SK-N-MC (cell line): ENCODE measurements at regions not wholly inside any gene's neighbourhood (a gene's known extent, or its start where the extent isn't known, plus 50 kb on each side); places are given as distances from the start of the nearest gene placed in this dataset.
"Not testable (repeated sequence)": the region's sequence is repeated elsewhere in the genome, so short reads cannot be mapped to it uniquely, and the experiment has no call there.

Experiments
- DNase-seq: peaks from one replicate; pipeline ENCODE4 v3.0.0-alpha.2; 2011; ENCODE audit warnings: low read depth, low spot score
- H3K27ac ChIP-seq: fragments of 200-600 bp; sonication (generic); 2 replicates; pipeline ENCODE4 v1.5.1; 2016; ENCODE audit warnings: mixed run types
- H3K36me3 ChIP-seq: fragments of 200-600 bp; sonication (generic); 2 replicates; pipeline ENCODE4 v1.6.1; 2017; ENCODE audit warnings: antibody characterized with exemption, low read length, mixed read lengths; ENCODE audit not compliant: insufficient read depth
- H3K4me3 ChIP-seq: fragments of 200-600 bp; sonication (generic); 2 replicates; pipeline ENCODE4 v1.5.1; 2016
- H3K9ac ChIP-seq: fragments of 200-600 bp; sonication (generic); 2 replicates; pipeline ENCODE4 v1.8.0; 2017; ENCODE audit warnings: mixed run types, mixed read lengths; ENCODE audit not compliant: insufficient read length
- H3K9me3 ChIP-seq: fragments of 200-600 bp; sonication (generic); 2 replicates; pipeline ENCODE4 v1.6.1; 2017; ENCODE audit warnings: low read depth, mild to moderate bottlenecking, antibody characterized with exemption, low read length, moderate library complexity, mixed read lengths
- EZH2 ChIP-seq: fragments of 200-600 bp; sonication (generic); IDR thresholded peaks from one replicate; pipeline ENCODE4 v1.6.1; 2017; ENCODE audit warnings: antibody characterized with exemption
- FOXP2 ChIP-seq: optimal IDR thresholded peaks from 2 replicates; pipeline ENCODE3; 2011; ENCODE audit warnings: mild to moderate bottlenecking, moderate library complexity; ENCODE audit not compliant: insufficient read depth; ENCODE audit errors: extremely low read length, control extremely low read depth
- POLR2AphosphoS5 ChIP-seq: IDR thresholded peaks from 2 replicates; pipeline ENCODE4 v1.6.1; 2012; ENCODE audit warnings: mild to moderate bottlenecking, low read depth, low read length, borderline replicate concordance

GRCh38 chr4:108454227-108454626 is 166.1 kb upstream of the RPL34 start:
- no peaks in the 10 kb centered on the region for H3K9me3 ChIP-seq
- DNase-seq: no peak
- H3K9ac ChIP-seq: no peak overlapping the region
- H3K4me3 ChIP-seq: no peak overlapping the region
- no peaks in the 10 kb centered on the region for H3K36me3 ChIP-seq
- no peak for TF ChIP-seq EZH2
- TF ChIP-seq FOXP2: no peak
- TF ChIP-seq POLR2AphosphoS5: no peak
- no peak overlapping the region for H3K27ac ChIP-seq

- no peak for DNase-seq
- no peaks in the 10 kb centered on the region for H3K36me3 ChIP-seq
- H3K9me3 ChIP-seq: no peaks in the 10 kb centered on the region
- H3K9ac ChIP-seq: no peak overlapping the region
- TF ChIP-seq POLR2AphosphoS5 (no peak), FOXP2 (no peak), EZH2 (no peak)
- no peak overlapping the region for H3K27ac ChIP-seq
- H3K4me3 ChIP-seq: no peak overlapping the region
Measured at GRCh38 chr4:108453366-108453765, 167.0 kb upstream of the RPL34 start.

- H3K27ac ChIP-seq: no peak overlapping the region
- no peaks in the 10 kb centered on the region for H3K9me3 ChIP-seq
- H3K36me3 ChIP-seq: no peaks in the 10 kb centered on the region
- DNase-seq: no peak
- TF ChIP-seq EZH2 (no peak), FOXP2 (no peak)
- H3K9ac ChIP-seq: no peak overlapping the region
- H3K4me3 ChIP-seq: no peak overlapping the region
Measured at GRCh38 chr4:108450236-108450898, 170.0 kb upstream of the RPL34 start.

- Histone ChIP-seq H3K9me3 (no peaks in the 10 kb centered on the region), H3K9ac (no peak overlapping the region), H3K36me3 (no peaks in the 10 kb centered on the region), H3K4me3 (no peak overlapping the region), H3K27ac (no peak overlapping the region)
- TF ChIP-seq POLR2AphosphoS5 (no peak), FOXP2 (no peak), EZH2 (no peak)
- no peak for DNase-seq
Measured at GRCh38 chr4:108449129-108449528, 171.2 kb upstream of the RPL34 start.

GRCh38 chr4:108446556-108446955 is 173.8 kb upstream of the RPL34 start:
- TF ChIP-seq FOXP2 (no peak), EZH2 (no peak), POLR2AphosphoS5 (no peak)
- H3K4me3 ChIP-seq: no peak overlapping the region
- H3K9me3 ChIP-seq: no peaks in the 10 kb centered on the region
- no peak overlapping the region for H3K27ac ChIP-seq
- H3K36me3 ChIP-seq: no peaks in the 10 kb centered on the region
- no peak for DNase-seq
- no peak overlapping the region for H3K9ac ChIP-seq

GRCh38 chr4:108445716-108446115 is 174.7 kb upstream of the RPL34 start:
- Histone ChIP-seq H3K9me3 (no peaks in the 10 kb centered on the region), H3K36me3 (no peaks in the 10 kb centered on the region), H3K27ac (no peak overlapping the region), H3K4me3 (no peak overlapping the region), H3K9ac (no peak overlapping the region)
- no peak for DNase-seq
- no peak for TF ChIP-seq POLR2AphosphoS5
- no peak for TF ChIP-seq FOXP2
- TF ChIP-seq EZH2: no peak

GRCh38 chr4:108443585-108443984 is 176.8 kb upstream of the RPL34 start:
- Histone ChIP-seq H3K9ac (no peak overlapping the region), H3K27ac (no peak overlapping the region), H3K36me3 (no peaks in the 10 kb centered on the region), H3K9me3 (no peaks in the 10 kb centered on the region), H3K4me3 (no peak overlapping the region)
- TF ChIP-seq FOXP2: no peak
- no peak for TF ChIP-seq EZH2
- TF ChIP-seq POLR2AphosphoS5: no peak
- DNase-seq: no peak

GRCh38 chr4:108433832-108434231 is 186.5 kb upstream of the RPL34 start:
- Histone ChIP-seq H3K4me3 (no peak overlapping the region), H3K27ac (no peak overlapping the region), H3K9me3 (no peaks in the 10 kb centered on the region), H3K36me3 (no peaks in the 10 kb centered on the region), H3K9ac (no peak overlapping the region)
- TF ChIP-seq POLR2AphosphoS5: no peak
- TF ChIP-seq EZH2: no peak
- TF ChIP-seq FOXP2: no peak
- DNase-seq: no peak

- H3K4me3 ChIP-seq, H3K9ac ChIP-seq, H3K36me3 ChIP-seq, DNase-seq, H3K9me3 ChIP-seq, H3K27ac ChIP-seq: not testable (repeated sequence)
Measured at GRCh38 chr4:108433394-108433793, 187.0 kb upstream of the RPL34 start.

GRCh38 chr4:108432418-108432817 is 188.0 kb upstream of the RPL34 start:
- DNase-seq: no peak
- Histone ChIP-seq H3K27ac (no peak overlapping the region), H3K36me3 (no peaks in the 10 kb centered on the region), H3K4me3 (no peak overlapping the region), H3K9me3 (no peaks in the 10 kb centered on the region), H3K9ac (no peak overlapping the region)
- TF ChIP-seq POLR2AphosphoS5 (no peak), EZH2 (no peak), FOXP2 (no peak)
